Activated CD4-positive, CD25-positive, alpha-beta regulatory T cell treated with anti-CD3 and anti-CD28 coated beads, Interleukin-2, amount 50 U/mL, for 24 hours (primary cell): ENCODE measurements at regions not wholly inside any gene's neighbourhood (a gene's known extent, or its start where the extent isn't known, plus 50 kb on each side); places are given as distances from the start of the nearest gene placed in this dataset.
A peak's percentile ranks its signal among the peaks of the same experiment; 100 is the strongest.

Source experiments
- ATAC-seq, 2 donors: fragments of 150-1000 bp; cut with Tn5 transposase; one replicate each; pipeline ENCODE4 v1.10.0; 2021; ENCODE audit warnings: mild to moderate bottlenecking in 1 of 2, moderate library complexity in 1 of 2

GRCh38 chr6:88558981-88559380, 392.8 kb upstream of the CNR1 start:
- no peak for ATAC-seq

GRCh38 chr6:88556663-88557062, 390.5 kb upstream of the CNR1 start:
- ATAC-seq: no peak

GRCh38 chr6:88548891-88549505, 382.9 kb upstream of the CNR1 start:
- ATAC-seq: no peak

- peak; percentile 32 to 38 for ATAC-seq
Observed at GRCh38 chr6:88547768-88548167, 381.6 kb upstream of the CNR1 start.

GRCh38 chr6:88545991-88546390, 379.8 kb upstream of the CNR1 start:
- no peak for ATAC-seq

- ATAC-seq: no peak
Observed at GRCh38 chr6:88544986-88545612, 379.0 kb upstream of the CNR1 start.

GRCh38 chr6:88539295-88539764, 373.2 kb upstream of the CNR1 start:
- no peak for ATAC-seq

- no peak for ATAC-seq
Observed at GRCh38 chr6:88538840-88539239, 372.7 kb upstream of the CNR1 start.

- ATAC-seq: no peak
Observed at GRCh38 chr6:88538130-88538706, 372.1 kb upstream of the CNR1 start.

- ATAC-seq: no peak
Observed at GRCh38 chr6:88536071-88536625, 370.0 kb upstream of the CNR1 start.

- ATAC-seq: peak in 1 of 2 donors; percentile 30
Observed at GRCh38 chr6:88535306-88535705, 369.2 kb upstream of the CNR1 start.

GRCh38 chr6:88532241-88532860, 366.2 kb upstream of the CNR1 start:
- ATAC-seq: no peak

- ATAC-seq: no peak
Observed at GRCh38 chr6:88529726-88530125, 363.6 kb upstream of the CNR1 start.

GRCh38 chr6:88520445-88520844, 354.3 kb upstream of the CNR1 start:
- ATAC-seq: no peak

- no peak for ATAC-seq
Observed at GRCh38 chr6:88520017-88520338, 353.8 kb upstream of the CNR1 start.

- ATAC-seq: no peak
Observed at GRCh38 chr6:88519301-88520016, 353.3 kb upstream of the CNR1 start.

GRCh38 chr6:88517737-88518136, 351.6 kb upstream of the CNR1 start:
- no peak for ATAC-seq

- ATAC-seq: no peak
Observed at GRCh38 chr6:88513920-88514319, 347.8 kb upstream of the CNR1 start.

- no peak for ATAC-seq
Observed at GRCh38 chr6:88513471-88513870, 347.3 kb upstream of the CNR1 start.

- ATAC-seq: no peak
Observed at GRCh38 chr6:88512951-88513350, 346.8 kb upstream of the CNR1 start.

GRCh38 chr6:88502391-88502790, 336.2 kb upstream of the CNR1 start:
- no peak for ATAC-seq

- no peak for ATAC-seq
Observed at GRCh38 chr6:88499845-88500699, 333.9 kb upstream of the CNR1 start.
